HG02938 (cell line): ENCODE measurements at regions not wholly inside any gene's neighbourhood (a gene's known extent, or its start where the extent isn't known, plus 50 kb on each side); places are given as distances from the start of the nearest gene placed in this dataset.

ENCODE experiments used
- ATAC-seq: cut with Tn5 transposase; IDR thresholded peaks from one replicate; pipeline ENCODE4 v1.9.1; 2021; ENCODE audit warnings: mild to moderate bottlenecking, moderate library complexity; ENCODE audit not compliant: unreplicated experiment

GRCh38 chr19:27792576-27793127 is 1420.3 kb downstream of the UQCRFS1 start:
- ATAC-seq: no peak

DNA sequence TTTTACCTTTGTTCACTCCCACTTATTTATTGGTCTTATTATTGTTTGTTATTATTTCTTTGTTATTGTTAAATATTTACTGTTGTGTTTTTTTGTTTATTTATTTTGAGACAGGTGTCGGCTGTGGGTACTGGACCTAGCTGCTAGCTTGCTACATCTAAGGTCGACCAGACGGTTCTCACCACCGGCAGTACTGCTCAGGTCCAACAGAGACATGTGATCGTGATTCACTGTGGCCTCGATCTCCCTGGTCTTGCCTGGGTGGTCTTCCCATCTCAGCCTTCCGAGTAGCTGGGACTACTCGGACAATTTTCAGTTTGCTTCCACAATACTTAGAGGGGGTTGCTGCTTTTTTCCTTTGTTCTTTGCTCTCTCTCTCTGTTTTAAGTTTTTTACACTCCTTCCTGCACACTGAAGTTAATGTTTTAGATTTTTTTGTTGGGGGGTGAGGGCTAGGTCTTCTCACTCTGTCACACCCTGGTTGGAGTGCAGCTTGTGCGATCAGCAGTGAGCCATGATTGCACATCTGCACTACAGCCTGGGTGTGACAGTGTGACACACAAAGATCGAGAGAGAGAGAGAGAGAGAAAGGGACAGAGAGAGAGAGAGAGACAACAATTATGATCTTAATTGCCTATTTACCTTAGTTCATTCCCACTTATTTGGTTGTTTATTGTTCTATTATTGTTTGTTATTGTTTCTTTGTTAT is 1432.4 kb downstream of the UQCRFS1 start:
- no peak for ATAC-seq

DNA sequence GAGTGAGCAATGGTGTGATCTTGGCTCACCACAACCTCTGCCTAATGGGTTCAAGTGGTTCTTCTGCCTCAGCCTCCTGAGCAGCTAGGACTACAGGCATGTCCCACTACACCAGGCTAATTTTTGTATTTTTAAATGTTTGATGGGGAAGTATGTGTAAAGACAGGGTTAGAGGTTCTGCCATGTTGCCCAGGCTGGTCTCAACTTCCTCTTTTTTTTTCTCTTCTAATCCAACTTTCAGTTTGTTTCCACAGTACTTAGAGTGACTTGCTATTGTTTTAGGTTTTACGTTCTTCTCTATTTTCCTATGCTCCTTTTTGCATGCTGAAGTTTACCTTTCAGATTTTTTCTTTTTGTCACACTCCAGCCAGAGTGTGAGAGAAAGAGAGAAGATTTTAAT is 1433.0 kb downstream of the UQCRFS1 start:
- ATAC-seq: no peak

GRCh38 chr19:27777726-27778125 is 1435.2 kb downstream of the UQCRFS1 start:
- no peak for ATAC-seq

DNA sequence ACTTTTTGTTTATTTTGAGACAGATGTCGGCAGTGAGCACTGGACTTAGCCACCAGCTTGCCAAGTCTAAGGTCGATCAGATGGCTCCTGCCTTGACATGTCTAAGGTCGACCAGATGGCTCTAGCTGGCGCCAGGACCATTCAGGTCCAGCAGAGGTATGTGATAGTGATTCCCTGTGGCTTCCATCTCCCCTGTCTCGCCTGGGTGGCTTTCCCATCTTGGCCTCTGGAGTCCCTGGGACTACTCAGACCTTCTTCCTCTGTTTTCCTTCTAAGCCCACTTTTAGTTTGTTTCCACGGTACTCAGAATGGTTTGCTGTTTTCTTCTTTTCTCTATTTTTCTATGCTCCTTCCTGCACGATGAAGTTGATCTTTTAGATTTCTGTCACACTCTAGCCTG is 1435.7 kb downstream of the UQCRFS1 start:
- ATAC-seq: no peak

DNA sequence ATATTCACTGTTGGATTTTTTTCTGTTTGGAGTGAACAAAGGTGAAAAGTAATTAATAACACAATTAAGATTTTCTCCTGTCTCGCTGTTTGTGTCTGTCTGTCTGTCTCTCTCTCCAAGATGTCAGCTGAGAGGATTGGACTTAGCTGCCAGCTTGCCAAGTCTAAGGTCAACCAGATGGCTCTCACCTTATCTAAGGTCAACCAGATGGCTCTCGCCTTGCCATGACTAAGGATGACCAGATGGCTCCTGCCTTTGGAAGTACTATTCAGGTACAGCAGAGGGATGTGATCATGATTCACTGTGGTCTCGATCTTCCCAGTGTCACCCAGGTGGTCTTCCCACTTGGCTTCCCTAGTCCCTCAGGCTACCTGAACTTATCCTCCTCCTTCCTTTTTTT is 1436.4 kb downstream of the UQCRFS1 start:
- no peak for ATAC-seq

DNA sequence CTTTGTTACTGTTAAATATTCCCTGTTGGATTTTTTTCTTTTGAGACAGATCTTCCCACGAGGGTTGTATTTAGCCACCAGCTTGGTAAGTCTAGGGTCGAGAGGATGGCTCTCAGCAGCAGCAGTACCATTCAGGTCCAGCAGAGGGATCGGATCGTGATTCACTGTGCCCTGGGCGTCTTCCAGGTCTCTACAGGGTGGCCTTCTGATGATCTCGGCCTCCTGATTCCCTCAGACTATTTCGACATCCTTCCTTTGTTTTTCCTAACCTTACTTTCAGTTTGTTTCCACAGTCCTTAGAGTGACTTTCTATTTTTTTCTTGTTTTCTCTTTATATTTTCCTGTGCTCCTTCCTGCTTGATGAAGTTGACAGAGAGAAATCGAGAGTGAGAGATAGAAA is 1436.9 kb downstream of the UQCRFS1 start:
- no peak for ATAC-seq

- ATAC-seq: no peak
These were observed 1437.6 kb downstream of the UQCRFS1 start for GRCh38 chr19:27775395-27775794.

- ATAC-seq: no peak
These were observed 1438.1 kb downstream of the UQCRFS1 start for GRCh38 chr19:27774827-27775226.

DNA sequence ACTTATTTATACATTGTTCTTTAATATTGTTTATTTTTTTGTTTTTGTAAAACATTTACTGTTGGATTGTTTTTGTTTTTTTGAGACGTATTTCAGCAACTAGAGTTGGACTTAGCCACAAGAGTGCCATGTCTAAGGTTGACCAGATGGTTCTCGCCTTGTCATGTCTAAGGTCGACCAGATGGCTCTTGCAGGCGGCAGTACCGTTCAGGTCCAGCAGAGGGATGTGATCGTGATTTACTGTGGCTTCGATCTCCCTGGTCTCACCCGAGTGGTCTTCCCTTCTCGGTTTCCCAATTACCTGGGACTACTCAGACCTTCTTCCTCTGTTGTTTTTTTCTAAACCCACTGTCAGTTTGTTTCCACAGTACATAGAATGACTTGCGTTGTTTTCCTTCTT is 1438.6 kb downstream of the UQCRFS1 start:
- no peak for ATAC-seq

DNA sequence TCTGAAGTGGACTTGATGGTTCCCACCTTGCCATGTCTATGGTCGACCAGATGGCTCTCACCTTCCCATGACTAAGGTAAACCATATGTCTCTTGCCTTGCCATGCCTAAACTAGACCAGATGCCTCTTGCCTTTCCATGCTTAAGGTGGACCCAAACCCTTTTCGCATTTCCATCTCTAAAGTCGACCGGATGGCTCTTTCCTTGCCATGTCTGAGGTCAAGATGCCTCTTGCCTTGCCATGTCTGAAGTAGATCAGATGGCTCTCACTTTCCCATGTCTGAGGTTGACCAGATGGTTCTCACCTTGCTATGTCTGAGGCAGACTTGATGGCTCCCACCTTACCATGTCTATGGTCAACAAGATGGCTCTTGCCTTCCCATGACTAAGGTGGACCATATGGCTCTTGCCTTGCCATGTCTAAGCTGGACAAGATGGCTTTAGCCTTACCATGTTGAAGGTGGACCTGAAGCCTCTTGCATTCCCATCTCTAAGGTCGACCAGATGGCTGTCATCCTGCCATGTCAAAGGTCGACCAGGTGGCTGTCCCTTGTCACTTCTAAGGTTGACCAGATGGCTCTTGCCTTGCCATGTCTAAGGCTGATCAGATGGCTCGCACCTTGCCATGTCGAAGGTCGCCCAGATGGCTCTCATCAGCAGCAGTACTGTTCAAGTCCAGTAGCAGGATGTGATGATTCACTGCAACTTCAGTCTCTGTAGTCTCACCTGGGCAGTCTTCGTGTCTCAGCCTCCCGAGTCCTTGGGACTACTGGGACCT is 1439.4 kb downstream of the UQCRFS1 start:
- ATAC-seq: no peak

DNA sequence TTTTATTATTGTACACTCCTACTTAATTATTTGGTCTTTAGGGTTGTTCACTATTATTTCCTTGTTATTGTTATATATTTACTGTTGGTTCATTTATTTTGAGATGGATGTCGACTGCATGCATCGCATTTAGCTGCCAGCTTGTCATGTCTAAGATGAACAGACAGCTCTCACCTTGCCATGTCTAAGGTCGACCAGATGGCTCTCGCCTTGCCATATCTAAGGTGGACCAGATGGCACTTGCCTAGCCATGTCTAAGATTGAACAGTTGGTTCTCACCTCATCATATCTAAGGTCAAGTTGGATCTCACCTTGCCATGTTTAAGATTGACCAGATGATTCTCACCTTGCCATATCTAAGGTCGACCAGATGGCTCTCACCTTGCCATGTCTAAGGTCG is 1440.9 kb downstream of the UQCRFS1 start:
- no peak for ATAC-seq

- ATAC-seq: no peak
These were observed 1442.9 kb downstream of the UQCRFS1 start for GRCh38 chr19:27770095-27770494.

GRCh38 chr19:27767234-27767633 is 1445.7 kb downstream of the UQCRFS1 start:
- no peak for ATAC-seq

GRCh38 chr19:27765912-27766725 is 1446.8 kb downstream of the UQCRFS1 start:
- ATAC-seq: no peak

DNA sequence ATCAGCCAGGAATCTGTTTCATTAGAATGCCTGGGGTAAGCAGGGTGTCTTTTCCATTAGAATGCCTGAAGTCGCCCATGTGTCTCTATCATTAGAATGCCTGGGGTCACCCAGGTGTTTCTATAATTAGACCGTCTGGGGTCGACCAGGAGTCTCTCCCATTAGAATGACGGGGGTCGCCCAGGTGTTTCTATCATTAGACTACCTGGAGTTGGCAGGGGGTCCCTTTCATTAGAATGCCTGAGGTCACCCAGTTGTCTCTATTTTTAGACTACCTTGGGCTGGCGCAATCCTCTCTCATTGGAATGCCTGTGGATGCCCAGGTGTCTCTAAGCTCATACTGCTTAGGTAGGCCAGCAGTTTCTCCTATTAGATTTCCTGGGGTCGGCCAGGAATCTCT is 1447.6 kb downstream of the UQCRFS1 start:
- ATAC-seq: no peak

- ATAC-seq: no peak
These were observed 1448.7 kb downstream of the UQCRFS1 start for GRCh38 chr19:27764186-27764804.

DNA sequence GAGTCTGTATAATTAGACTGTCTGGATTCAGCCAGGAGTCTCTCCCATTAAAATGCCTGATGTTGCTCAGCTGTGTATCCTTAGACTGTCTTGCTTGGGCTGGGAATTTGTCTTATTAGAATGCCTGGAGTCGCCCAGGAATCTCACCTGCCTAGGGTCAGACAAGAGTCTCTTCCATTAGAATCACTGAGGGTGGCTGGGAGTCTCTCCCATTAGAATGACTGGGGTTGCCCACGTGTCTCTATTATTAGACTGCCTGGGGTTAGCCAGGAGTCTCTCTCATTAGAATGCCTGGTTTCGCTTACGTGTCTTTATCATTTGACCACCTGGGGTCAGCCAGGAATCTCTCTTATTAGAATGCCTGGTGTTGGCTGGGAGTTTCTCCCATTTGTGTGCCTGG is 1450.0 kb downstream of the UQCRFS1 start:
- no peak for ATAC-seq

DNA sequence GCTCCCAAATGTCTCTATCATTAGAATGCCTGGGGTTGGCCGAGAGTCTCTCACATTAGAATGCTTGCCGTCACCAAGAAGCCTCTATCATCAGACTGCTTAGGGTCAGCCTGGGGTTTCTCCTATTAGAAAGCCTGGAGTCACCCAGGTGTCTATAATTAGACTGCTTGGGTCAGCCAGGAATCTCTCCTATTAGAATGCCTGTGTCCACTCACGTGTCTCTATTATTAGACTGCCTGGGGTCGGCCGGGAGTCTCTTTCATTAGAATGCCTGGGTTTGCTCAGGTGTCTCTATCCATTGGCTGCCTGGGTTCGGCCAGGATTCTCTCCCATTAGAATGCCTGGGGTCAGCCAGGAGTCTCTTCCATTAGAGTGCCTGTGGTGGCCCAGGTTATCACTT is 1453.1 kb downstream of the UQCRFS1 start:
- ATAC-seq: no peak

- no peak for ATAC-seq
These were observed 1454.1 kb downstream of the UQCRFS1 start for GRCh38 chr19:27758626-27759505.
